RKO (cell line): ENCODE measurements at regions not wholly inside any gene's neighbourhood (a gene's known extent, or its start where the extent isn't known, plus 50 kb on each side); places are given as distances from the start of the nearest gene placed in this dataset.
"Not testable (repeated sequence)": the region's sequence is repeated elsewhere in the genome, so short reads cannot be mapped to it uniquely, and the experiment has no call there.

ENCODE experiments used
- DNase-seq: peaks from one replicate; pipeline ENCODE4 v3.0.0-alpha.2; 2016; ENCODE audit warnings: low spot score

- no peak for DNase-seq
Measured at GRCh38 chr9:107832871-107833270, 343.3 kb upstream of the KLF4 start.

GRCh38 chr9:107830479-107830878 lies 340.9 kb upstream of the KLF4 start:
- DNase-seq, result no peak

DNA sequence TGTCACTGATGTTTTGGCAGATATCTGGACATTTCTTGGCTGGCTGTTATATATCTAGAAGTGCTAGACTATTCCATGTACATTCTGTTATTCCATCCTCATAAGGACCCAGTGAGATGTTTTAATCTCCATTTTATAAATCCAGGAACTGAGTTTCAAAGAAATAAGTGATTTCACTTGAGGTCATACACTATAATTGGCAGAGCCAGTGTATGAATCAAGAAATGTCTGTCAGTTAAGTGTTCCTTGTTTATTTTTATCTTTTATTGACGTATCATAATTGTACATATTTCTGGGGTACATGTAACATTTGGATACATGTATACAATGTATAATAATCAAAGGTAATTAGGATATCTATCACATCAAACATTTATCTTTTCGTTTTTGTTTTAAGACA lies 338.3 kb upstream of the KLF4 start:
- DNase-seq, result no peak

GRCh38 chr9:107827304-107827703 lies 337.7 kb upstream of the KLF4 start:
- no peak for DNase-seq

GRCh38 chr9:107826688-107826983 lies 337.1 kb upstream of the KLF4 start:
- not testable (repeated sequence) for DNase-seq

GRCh38 chr9:107824556-107824955 lies 335.0 kb upstream of the KLF4 start:
- DNase-seq, result no peak

DNA sequence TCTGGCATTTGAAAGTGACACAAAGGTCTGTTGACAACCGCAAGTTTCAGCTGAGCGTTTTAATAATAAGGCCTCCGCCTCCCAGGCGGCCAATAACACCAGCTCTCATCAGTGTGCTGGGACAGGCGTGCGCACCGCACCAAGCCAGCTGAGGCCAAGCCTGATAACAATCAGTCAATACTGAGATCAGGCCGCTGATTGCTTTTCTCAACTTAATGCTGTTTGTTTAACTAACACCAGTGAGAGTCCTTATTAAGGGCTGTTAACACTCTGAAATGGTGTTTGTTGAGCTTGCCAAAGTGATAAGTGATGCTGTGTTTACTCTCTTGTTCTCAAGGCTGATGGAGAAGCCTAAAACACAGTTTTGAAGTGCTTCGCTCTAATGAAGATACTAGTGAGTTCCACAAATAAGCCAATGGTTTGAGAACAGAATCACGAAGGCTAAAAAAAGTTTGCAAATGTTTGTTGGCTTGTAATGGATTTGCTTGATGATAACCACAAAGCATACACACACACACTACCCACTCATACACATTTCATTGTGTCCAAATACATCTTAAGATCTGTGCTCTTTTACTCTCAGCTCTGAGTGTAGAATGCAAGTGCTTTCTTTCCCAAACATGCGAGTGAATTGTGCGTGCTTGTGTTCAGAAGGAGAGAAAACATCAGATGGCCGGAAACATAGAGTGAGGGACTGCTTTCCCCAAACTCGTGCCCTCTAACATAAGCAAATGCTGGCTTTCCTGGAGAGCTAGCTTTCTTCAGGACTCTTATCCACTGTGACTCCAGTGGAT lies 330.4 kb upstream of the KLF4 start:
- no peak for DNase-seq

DNA sequence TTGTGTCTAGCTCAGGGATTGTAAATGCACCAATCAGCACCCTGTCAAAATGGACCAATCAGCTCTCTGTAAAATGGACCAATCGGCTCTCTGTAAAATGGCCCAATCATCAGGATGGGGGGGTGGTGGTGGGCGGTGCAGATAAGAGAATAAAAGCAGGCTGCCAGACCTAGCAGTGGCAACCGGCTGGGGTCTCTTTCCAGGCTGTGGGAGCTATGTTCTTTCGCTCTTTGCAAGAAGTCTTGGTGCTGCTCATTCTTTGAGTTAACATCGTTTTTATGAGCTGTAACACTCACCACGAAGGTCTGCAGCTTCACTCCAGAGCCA lies 328.9 kb upstream of the KLF4 start:
- not testable (repeated sequence) for DNase-seq

GRCh38 chr9:107817595-107818502 lies 328.3 kb upstream of the KLF4 start:
- DNase-seq, result not testable (repeated sequence)

- no peak for DNase-seq
Measured at GRCh38 chr9:107816561-107817021, 327.0 kb upstream of the KLF4 start.

DNA sequence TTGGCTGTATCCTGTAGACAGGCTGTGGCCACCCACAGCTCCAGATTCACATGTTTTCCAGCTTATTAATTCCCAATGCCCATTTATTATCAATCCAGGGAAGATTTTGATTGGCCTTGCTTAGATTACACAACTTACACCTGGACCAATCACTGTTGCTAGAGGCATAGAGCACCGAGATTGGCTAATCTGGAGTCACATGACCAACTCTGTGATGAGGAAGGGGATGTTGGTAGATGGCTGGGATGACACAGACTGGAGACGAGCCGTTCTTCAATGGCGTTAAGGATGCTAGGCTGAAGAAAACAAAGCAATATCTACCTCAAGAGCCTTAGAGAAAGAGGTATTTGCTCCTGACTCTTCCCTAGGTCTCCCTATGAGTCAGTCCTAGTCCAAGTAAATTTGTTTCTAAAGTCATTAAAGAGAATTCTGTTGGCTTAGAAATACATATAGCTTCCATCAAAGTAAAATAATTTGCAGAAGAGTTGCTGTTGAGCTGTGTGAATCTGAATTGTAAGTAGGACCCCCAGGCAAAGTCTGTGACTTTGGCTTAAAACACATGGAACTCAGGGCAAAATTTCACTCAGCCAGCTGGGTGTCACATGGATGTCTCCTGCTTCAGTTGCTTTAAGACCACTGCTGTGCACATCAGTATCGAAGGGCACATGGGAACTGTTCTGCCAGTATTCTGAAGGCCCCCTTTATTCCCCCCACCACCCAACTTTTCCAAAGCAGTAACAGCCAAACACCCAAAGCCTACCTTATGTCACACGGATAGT lies 326.4 kb upstream of the KLF4 start:
- DNase-seq, result no peak

DNA sequence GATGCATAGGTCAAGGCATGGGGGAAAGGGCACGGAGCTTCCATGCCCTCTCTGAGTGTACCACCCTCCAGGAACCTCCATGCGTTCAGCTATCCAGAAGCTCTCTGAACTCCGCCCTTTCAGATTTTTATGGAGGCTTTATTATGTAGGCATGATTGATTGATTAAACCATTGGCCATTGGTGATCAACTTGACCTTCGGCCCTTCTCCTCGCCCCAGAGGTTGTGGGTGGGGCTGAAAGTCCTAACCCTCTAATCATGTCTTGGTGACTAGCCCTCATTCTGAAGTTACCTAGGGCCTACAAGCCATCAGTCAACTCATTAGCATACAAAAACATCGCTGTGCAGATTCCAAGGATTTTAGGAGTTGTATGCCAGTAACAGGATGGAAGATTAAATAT lies 323.7 kb upstream of the KLF4 start:
- DNase-seq, result no peak

DNA sequence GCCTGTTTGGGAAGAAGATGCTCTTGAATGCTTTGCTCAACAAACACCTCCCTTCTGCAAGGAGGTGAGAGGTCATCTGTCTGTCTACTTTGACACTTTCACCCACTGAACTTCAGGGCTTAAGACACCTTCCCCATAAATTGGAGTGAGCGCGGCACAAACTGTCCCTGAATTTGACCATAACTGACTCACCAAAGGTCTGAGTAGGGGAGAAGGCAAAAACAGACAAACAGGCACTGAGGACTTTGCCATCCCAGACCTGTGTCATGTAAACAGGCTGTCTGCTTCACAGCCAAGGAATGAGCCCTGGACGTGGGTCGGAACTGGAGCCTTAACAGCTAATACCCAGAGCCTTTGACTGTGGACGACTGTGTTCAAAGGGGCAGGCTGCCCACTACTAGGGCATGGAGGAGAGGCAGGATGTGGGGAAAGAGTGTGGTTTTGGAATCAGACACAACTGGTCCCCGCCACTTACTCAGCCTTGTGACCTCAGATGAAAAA lies 320.9 kb upstream of the KLF4 start:
- DNase-seq, result no peak

- DNase-seq, result no peak
Measured at GRCh38 chr9:107809871-107810460, 320.4 kb upstream of the KLF4 start.

GRCh38 chr9:107807183-107807582 lies 317.6 kb upstream of the KLF4 start:
- DNase-seq, result no peak

DNA sequence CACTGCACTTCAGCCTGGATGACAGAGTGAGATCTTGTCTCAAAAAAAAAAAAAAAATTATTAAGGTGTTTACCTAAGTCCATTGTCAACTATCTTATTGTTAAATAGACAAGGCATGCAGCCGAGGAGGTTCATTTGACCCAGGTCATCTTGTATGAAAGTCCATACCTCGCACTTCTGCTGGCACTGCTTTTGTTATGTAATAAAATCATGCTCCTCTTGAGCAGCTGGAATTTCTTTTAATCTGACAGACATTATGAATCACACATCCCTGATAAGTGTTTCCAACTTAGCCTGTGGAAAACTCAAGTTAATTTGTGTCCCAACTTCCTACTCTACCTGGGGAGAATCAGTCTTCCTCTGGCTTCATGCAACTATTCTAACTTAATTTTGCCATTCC lies 315.6 kb upstream of the KLF4 start:
- no peak for DNase-seq

DNA sequence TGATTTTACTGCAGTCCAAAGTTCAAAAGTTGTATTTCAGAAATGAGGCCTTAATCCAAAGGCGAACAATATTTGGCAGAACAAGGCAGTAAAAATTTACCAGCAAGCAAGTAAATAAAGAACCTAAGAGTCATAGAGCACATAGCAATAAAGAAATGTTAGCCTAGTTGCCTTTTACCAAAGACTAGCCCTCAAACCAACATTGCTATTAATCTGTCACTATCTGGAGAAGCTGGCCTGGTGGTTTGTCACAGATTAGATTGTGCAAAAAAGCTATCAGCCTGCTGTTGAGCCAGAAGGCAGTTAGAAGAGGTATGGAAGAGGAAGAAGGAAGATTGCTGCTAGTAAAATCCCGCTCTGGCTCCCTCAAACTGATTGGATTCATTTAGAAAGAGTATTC lies 304.7 kb upstream of the KLF4 start:
- no peak for DNase-seq

GRCh38 chr9:107793541-107793940 lies 304.0 kb upstream of the KLF4 start:
- no peak for DNase-seq

DNA sequence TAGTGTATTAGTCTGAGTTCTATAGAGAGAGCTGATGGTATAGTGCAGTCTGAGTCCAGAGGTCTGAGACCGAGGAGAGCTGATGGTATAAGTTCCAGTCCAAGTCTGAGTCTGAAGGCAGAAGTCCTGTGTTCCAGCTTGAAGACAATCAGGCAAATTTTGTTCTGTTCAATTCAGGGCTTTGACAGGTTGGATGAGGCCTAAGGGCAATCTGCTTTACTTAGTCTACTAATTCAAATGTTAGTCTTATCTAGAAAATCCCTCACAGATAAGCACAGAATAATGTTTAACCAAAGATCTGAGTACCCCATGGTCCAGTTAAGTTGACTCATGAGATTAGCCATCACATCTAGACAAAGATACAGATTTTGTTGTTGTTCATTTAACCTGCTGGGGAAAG lies 303.0 kb upstream of the KLF4 start:
- no peak for DNase-seq

GRCh38 chr9:107792006-107792405 lies 302.4 kb upstream of the KLF4 start:
- DNase-seq, result no peak

GRCh38 chr9:107789001-107789700 lies 299.6 kb upstream of the KLF4 start:
- no peak for DNase-seq
